GM12875 (cell line): ENCODE measurements at regions not wholly inside any gene's neighbourhood (a gene's known extent, or its start where the extent isn't known, plus 50 kb on each side); places are given as distances from the start of the nearest gene placed in this dataset.

Experiments
- H3K4me3 ChIP-seq: one replicate; pipeline ENCODE4 v1.5.1; 2011; ENCODE audit warnings: low read depth, low read length, control low read depth
- CTCF ChIP-seq: IDR thresholded peaks from 2 replicates; pipeline ENCODE4 v1.5.1; 2011; ENCODE audit warnings: low read depth, mild to moderate bottlenecking, control low read depth, inconsistent platforms, low read length, moderate library complexity, borderline replicate concordance; ENCODE audit not compliant: insufficient read depth

- no peak for TF ChIP-seq CTCF
- H3K4me3 ChIP-seq, result no peak overlapping the region
Observed at GRCh38 chr2:160792837-160793236, 299.2 kb upstream of the RBMS1 start.

DNA sequence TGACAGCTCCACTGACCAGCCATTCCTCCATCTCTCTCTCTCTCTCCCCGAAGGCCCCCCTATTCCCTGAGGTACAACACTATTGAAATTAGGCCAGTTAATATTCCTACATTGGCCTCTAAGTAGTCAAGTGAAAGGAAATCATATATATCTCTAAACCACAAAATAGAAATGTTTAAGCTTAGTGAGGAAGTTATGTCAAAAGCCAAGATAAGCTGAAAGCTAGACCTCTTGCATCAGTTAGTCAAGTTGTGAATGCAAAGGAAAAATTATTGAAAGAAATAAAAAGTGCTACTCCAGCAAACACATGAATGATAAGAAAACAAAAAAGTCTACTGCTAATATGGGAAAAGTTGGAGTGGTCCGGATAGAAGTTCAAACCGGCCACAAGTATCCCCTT, 301.3 kb upstream of the RBMS1 start:
- TF ChIP-seq CTCF, result no peak
- no peak overlapping the region for H3K4me3 ChIP-seq

GRCh38 chr2:160803881-160804280, 310.3 kb upstream of the RBMS1 start:
- no peak for TF ChIP-seq CTCF
- no peak overlapping the region for H3K4me3 ChIP-seq

DNA sequence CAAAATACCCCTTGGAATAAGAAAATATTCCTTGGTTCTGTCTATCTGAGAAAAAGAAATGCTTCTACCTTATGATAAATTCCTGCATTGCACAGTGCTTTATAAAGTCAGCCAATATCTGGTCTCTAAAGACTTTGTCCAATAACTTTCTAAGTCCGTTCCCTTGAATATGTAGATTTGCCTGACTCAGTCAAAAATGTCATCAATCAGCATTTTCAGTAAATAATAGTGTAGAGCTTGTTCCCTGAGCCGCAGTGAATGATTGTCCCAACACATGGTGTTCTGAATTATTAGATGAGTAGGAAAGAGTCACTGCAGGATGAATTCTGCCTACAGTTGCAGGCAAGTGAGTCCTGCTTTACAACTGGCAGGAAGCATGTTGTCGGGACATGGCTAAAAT, 316.8 kb upstream of the RBMS1 start:
- TF ChIP-seq CTCF, result no peak

GRCh38 chr2:160812830-160813505, 319.4 kb upstream of the RBMS1 start:
- no peak for TF ChIP-seq CTCF

More for the DNA sequence above, 316.8 kb upstream of the RBMS1 start:
- H3K4me3 ChIP-seq, result no peak overlapping the region

GRCh38 chr2:160813506-160813858, 319.9 kb upstream of the RBMS1 start:
- no peak for TF ChIP-seq CTCF
- H3K4me3 ChIP-seq, result no peak overlapping the region

More at GRCh38 chr2:160812830-160813505, 319.4 kb upstream of the RBMS1 start:
- H3K4me3 ChIP-seq, result no peak overlapping the region

DNA sequence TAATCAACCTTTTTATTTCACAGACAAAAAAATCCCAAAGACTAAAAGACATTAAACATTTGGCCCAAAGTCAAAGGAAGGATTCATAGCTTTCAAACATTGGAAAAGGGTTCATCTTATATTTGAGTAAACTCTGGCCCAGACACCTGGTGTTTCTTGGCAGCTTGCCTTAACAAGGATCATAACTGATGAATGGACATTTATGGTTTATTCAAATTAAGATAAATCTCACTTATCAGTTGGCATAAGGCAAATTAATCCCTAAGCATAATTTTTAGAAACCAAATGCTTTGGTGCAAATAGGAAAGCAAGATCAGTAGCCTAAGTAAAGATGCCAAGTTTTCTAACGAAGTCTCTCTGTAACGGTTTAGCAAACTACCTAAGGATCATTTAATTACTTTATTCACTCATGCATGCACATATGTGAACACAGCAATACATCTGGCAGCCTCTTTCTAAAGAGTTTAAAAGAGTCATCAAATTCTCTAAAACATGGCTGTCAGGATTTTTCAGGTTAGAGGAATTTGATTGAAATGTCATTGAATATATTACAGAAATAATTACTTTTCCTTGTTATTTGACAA, 323.4 kb upstream of the RBMS1 start:
- H3K4me3 ChIP-seq, result no peak overlapping the region
- TF ChIP-seq CTCF, result no peak
